ENCODE measurements at regions not wholly inside any gene's neighbourhood (a gene's known extent, or its start where the extent isn't known, plus 50 kb on each side); places are given as distances from the start of the nearest gene placed in this dataset.

DNA sequence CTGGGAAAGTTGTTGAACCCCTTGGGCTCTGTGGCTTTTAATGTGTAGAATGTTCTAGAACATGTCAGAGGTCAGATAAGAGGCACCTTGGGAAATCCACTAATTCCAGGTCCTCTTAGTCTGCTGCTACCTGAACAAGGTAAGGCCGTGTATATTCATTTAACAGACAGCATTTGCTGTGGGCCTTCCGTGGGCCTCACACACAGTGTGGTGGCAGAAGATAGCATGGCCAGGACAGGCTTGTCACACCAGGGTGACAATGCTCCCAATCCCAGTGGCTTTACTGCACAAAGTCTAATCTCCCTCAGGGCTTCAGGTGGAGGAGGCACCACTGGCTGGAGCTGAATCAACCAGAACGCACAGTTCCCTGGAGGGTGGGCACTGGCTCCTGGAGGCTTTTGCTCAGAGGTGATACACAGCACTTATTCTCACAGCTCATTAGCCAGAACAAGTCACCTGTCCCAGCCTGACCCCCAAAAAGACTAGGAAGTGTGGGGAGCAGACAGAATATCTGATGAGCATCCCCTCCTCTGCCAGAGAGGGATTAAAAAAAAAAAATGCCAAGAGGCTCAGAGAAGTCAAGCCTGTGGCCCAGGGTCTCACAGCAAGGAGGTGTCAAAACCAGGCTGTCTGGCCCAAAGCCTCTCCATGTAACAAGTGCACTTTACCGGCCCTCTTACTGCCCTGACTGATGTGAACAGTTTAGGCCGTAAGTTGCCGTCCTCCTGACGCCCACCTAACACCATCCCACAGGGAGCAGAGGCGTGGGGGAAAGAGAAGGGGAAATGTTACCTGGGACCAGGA lies 216.9 kb upstream of the RAB6C start:
- intact Hi-C loops (cut with DNase I): no loop called here
- no peak for ATAC-seq (ENCODE audit: poor library complexity)
- DNase-seq: no peak

DNA sequence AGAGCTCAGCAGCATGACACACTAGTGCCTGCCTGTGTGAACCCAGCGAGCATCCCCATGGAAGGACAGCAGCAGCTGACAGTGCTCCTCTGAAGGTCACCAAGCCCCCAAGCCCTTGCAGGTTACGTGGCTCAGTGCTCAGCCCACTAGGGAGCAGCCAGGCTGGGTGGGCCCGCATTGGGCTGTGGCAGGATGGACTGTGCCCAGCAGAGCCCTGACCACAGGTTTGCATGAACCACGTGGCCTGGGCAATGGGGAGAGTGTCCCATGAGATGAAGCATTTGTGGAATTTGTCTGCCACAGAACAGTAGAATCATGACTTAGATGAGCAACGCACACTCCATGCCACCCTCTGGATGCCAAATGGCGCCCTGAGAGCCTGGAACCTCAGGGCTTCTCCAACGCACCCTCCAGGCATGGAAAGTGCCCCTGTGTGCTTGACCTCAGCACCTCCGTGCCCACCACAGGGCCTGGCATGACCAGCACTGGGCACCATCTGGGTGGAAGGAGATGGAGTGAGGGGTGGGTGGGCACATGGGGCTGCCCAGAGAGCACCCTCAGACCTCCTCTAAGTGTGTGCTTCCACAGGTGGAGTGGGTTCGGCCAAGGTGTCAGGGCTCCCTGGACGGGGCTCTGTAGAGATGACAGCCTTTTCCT lies 216.1 kb upstream of the RAB6C start:
- no peak for ATAC-seq (ENCODE audit: poor library complexity)
- intact Hi-C loops (cut with DNase I): no loop called here
- DNase-seq: no peak

DNA sequence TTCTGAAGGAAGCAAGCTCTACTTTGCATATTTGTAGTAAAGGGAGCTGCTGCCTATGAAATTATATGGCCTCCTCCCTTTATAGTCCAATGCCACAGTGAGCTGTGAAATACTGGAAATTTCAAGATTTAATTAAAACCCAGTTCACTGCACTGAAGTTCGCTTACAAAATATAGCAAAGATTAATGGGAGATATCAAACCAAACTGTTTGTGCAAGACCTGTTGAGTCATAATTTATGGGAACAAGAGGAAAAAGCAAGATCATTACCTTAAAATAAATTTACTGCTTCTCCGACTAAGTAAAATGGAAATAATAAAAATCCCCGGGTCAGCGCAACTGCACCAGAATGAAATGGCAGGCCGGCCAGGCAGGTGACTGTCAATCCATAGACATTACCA lies 215.5 kb upstream of the RAB6C start:
- DNase-seq: no peak
- intact Hi-C loops (cut with DNase I): no loop called here
- no peak for ATAC-seq (ENCODE audit: poor library complexity)

DNA sequence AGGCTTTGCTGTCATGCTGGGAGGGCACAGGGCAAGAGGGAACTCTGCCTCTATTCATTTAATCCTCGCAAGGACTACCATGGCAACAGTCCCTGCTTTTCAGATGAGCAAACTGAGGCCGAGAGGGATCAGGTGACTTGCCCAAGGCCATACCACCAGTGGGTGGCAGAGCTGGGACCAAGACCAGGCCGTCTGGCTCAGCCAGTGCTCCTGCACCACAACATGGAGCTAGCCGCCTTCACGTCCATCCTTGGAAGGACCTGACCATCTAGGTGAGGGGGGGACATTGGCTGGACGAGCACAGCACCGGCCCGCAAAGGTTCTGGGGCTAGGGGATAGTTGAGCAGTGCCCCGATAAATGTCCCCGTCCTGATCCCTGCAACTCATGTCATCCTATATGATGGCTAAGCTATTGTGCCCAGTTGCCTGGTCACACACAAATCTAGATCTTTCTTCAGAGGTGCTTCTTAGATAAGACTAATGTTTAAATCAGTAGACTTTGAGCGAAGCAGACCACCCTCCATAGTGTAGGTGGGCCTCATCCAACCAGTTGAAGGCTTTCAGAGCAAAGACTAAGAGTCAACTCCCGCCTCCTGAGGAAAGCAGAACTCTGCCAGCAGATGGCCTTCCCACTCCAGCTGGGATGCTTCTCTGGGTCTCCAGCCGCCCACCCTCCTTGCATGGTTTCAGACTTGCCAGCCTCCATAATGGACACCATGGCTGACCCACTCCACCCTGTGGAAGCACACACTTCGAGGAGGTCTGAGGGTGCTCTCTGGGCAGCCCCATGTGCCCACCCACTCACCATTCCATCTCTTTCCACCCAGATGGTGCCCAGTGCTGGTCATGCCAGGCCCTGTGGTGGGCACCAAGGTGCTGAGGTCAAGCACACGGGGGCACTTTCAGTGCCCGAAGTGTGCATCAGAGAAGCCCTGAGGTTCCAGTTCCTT lies 214.8 kb upstream of the RAB6C start:
- DNase-seq (no peak), ATAC-seq (ENCODE audit: poor library complexity) (no peak)
- intact Hi-C loops (cut with DNase I): no loop called here

DNA sequence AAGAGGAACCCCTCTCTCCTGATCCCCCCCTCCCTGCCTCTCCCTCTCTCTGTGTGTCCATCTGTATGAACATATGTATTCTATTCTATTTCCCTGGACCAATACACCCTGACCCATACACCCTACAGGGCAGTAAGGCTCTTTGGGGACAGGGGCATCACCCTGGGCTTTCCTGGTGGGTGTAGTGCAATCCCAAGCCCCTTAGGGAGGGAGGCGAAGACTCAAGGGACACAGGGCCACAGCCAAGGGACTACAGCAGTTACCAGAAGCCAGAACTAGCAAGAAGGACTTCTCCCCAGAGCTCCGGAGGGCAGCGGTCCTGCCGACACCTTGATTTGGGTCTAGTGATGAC lies 214.2 kb upstream of the RAB6C start:
- DNase-seq (no peak), ATAC-seq (ENCODE audit: poor library complexity) (no peak)
- intact Hi-C loops (cut with DNase I): no loop called here

- intact Hi-C loops (cut with DNase I): no loop called here
- DNase-seq: no peak
- ATAC-seq (ENCODE audit: poor library complexity): no peak
These were observed 213.7 kb upstream of the RAB6C start for GRCh38 chr2:129765678-129766351.

GRCh38 chr2:129766374-129766993 lies 213.0 kb upstream of the RAB6C start:
- ATAC-seq (ENCODE audit: poor library complexity): no peak
- no peak for DNase-seq
- intact Hi-C loops (cut with DNase I): no loop called here

- intact Hi-C loops (cut with DNase I): no loop called here
- DNase-seq (no peak), ATAC-seq (ENCODE audit: poor library complexity) (no peak)
These were observed 212.0 kb upstream of the RAB6C start for GRCh38 chr2:129767346-129768035.

DNA sequence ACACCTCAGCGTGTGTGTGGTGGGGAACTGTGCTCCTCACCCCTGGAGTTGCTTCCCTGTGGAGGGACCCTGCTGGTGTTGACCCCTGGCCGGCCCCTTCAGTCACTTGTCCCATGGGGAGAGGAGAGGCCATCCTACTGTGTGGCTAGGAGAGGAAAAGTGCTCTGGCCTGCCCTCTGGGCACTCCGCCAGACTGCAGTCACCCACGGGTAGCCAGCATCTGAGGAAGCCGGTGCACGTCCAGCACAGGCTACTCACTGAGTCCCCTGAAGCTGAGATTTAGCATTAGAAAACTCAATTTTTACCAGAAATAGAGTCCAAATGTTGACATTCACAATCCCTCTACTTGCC lies 211.5 kb upstream of the RAB6C start:
- ATAC-seq (ENCODE audit: poor library complexity): no peak
- DNase-seq: no peak
- intact Hi-C loops (cut with DNase I): no loop called here

DNA sequence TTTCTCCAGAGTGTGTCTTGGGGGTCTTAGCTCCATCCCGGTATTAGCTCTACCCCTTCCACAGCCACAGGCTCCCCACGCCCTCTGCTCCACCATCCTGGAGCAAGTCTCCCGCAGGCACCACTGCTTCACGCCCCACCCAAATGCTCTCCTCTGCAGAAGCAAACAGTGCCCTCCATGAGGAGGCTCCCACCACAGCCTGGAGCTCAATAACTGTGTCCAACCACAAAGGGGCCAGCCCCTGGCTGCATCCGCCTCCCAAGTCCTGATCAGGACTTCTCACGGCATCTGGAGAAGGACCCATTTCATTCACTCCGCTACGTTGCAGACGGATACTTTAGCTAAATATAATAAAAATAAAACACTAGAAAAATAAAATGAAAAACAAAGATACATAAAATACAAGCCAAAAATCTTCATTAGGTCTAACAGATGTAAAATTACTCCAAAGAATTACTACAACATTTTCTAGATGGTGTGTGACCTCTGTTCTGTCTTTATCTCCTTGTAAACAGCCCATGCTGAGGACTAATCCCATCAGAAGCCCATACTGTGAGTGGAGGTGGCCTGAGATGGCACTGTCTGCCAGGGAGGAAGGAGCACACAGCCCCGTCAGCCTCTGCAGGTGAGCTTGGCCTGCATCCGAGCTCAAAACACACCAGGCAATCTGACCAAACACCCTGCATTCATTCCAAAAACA lies 210.8 kb upstream of the RAB6C start:
- intact Hi-C loops (cut with DNase I): no loop called here

DNA sequence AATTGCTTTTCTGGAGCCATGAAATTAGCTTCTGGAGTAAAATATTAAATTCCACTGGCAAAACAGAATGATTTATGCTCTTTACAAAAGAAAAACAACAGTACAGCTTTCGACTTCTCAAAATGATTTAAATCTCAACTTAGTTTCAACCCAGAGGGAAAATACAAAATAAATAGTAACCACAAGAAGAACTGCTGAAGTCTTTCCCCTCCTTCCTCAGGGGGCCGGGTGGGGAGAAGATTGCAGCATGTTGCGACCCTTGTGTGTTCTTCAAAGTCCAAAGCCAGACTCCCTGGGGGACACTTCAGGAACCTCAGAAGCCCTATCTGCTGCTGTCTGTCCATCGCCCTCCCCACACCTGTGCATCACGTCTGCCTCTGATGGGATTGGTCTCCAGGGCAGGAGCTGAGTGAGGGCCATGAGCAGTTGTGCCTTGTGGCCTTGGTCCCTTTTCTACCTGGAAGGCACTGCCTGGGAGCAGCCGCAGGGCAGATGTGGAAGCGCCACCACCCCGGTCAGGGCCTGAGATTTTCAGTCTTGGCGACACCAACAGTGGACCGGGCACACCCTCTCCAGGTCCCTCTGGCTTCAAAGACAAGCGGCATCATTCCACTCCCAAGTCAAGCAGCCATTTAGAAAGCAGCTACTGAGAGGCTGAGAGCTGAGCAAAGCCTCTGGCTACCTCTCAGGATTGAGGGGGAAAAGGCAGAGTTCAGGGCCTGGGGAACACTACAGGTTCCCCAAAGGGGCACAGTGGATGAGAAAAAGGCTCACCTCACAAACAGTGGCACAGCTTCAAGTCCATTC lies 210.1 kb upstream of the RAB6C start:
- no peak for ATAC-seq (ENCODE audit: poor library complexity)
- intact Hi-C loops (cut with DNase I): no loop called here
- no peak for DNase-seq

More for the DNA sequence above, 210.8 kb upstream of the RAB6C start:
- no peak for ATAC-seq (ENCODE audit: poor library complexity)
- no peak for DNase-seq

DNA sequence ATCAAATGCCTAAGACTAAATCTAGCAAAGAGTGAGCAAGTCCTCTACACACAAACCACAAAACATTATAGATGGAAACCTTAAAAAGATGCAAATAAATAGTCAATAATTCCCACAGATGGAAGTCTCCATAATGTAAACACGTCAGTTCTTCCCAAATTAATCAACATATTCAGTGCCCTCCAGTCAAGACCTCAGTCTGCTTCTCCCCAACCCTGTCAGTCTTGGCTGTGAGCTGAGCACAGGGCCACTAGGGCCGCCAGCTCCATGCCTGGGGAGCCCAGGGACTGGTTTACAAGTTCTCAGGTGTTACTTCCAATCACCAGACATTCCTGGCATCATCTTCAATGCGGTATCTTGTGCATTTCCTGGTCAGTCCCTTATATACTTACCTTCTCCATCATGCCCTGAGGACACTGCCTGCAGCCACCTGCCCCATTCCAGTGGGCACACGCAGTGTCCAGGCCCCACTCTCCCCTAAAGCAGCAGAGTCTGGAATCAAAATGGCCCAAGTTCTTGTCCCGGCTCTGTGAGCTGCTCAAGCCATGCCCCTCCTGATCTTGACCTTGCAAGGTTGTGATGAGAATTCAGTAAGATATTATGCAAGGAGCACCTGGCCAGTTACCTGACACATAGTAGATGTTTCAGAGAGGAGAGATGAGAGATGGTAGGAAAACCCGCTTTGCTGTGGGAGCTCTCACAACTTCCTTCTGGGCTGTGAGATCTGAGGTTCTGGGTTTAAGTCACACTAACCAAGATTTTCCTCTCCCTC lies 207.9 kb upstream of the RAB6C start:
- DNase-seq: no peak
- intact Hi-C loops (cut with DNase I): no loop called here
- ATAC-seq (ENCODE audit: poor library complexity): no peak

DNA sequence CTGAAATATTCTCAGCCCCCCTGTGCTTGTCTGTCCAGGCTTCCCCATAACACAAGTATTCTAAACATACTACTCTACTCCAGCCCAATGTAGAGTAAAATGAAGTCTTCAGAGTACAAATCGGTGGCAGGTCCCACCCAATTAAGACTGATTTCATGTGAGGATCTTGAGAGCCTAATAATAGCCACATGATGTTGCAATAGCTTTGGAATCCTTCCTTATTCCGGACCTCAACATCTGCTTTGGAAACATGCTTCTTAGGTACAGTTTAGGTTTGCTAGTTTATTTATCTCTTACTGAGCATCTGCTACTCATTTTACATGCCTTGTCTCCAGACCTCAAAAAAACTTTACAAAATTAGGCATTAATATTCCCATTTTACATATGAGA lies 207.3 kb upstream of the RAB6C start:
- intact Hi-C loops (cut with DNase I): no loop called here
- DNase-seq: no peak
- ATAC-seq (ENCODE audit: poor library complexity): no peak

DNA sequence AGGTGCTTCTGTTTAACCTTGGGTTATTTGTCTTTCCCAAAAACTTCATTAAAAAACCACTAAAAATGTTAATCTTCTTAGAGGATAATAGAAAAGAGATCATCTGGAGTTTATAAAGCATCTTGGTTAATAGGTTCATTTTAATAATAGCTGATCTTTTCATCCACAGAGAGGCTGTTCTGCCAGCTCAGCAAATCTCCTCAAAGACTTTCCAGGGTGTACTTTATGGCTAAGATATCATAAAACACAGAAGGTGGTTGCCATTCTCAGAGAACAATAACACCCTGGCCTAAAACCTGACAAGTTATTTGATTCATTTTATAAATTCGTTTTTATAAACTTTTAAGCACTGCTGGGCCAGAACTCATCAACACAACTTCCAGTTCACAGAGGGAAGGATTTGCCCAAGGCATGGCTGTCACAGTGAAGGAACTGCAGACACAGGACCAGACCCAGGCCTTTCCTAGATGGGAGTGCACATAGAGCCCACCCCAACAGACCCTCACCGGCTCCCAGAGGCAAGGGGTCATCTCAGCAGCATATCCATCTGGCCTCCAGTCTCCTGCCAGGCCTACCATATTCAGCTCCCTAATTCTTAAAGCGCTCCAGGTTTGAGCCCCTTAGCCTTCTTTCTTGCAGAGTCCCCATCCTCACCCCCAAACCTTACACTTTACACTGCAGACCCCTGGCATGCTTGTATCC lies 203.4 kb upstream of the RAB6C start:
- intact Hi-C loops (cut with DNase I): no loop called here
- DNase-seq (no peak), ATAC-seq (ENCODE audit: poor library complexity) (no peak)

GRCh38 chr2:129777146-129777545 lies 202.3 kb upstream of the RAB6C start:
- intact Hi-C loops (cut with DNase I): no loop called here
- DNase-seq (no peak), ATAC-seq (ENCODE audit: poor library complexity) (no peak)
